Nephron progenitor cell (in vitro differentiated cells): ENCODE measurements at regions not wholly inside any gene's neighbourhood (a gene's known extent, or its start where the extent isn't known, plus 50 kb on each side); places are given as distances from the start of the nearest gene placed in this dataset.
A peak's percentile ranks its signal among the peaks of the same experiment; 100 is the strongest.

Source experiments
- DNase-seq: peaks from one replicate; pipeline ENCODE4 v3.0.0; 2021
- H3K27ac Mint-ChIP-seq: 2 replicates; pipeline ENCODE4 v1.8.0; 2021; ENCODE audit warnings: mild to moderate bottlenecking, moderate library complexity, mixed read lengths
- H3K27me3 Mint-ChIP-seq: 2 replicates; pipeline ENCODE4 v1.8.0; 2021; ENCODE audit warnings: mild to moderate bottlenecking, low read depth, mixed read lengths; ENCODE audit not compliant: poor library complexity
- H3K36me3 Mint-ChIP-seq: 2 replicates; pipeline ENCODE4 v1.8.0; 2021; ENCODE audit warnings: low read depth, mixed read lengths
- H3K4me1 Mint-ChIP-seq: 2 replicates; pipeline ENCODE4 v1.8.0; 2021; ENCODE audit warnings: mixed read lengths
- H3K4me3 Mint-ChIP-seq: 2 replicates; pipeline ENCODE4 v1.8.0; 2021; ENCODE audit warnings: mild to moderate bottlenecking, moderate library complexity, mixed read lengths
- H3K9me3 Mint-ChIP-seq: 2 replicates; pipeline ENCODE4 v1.8.0; 2021; ENCODE audit warnings: mild to moderate bottlenecking, moderate library complexity, mixed read lengths
- CTCF ChIP-seq: fragments of 200-600 bp; sonication (generic); IDR thresholded peaks from 2 replicates; pipeline ENCODE4 v1.5.0; 2021; ENCODE audit warnings: antibody characterized with exemption

GRCh38 chr2:145228506-145228905 is 708.6 kb upstream of the ZEB2 start:
- peaks cover 4% of the 10 kb centered on the region for H3K9me3 Mint-ChIP-seq
- no peaks in the 10 kb centered on the region for H3K36me3 Mint-ChIP-seq

GRCh38 chr2:145226901-145227300 is 707.0 kb upstream of the ZEB2 start:
- DNase-seq = no peak
- TF ChIP-seq CTCF = no peak
- H3K27me3 Mint-ChIP-seq = no peaks in the 10 kb centered on the region
- H3K4me1 Mint-ChIP-seq = peaks cover 9% of the 10 kb centered on the region
- no peaks in the 10 kb centered on the region for H3K36me3 Mint-ChIP-seq
- peaks cover 9% of the 10 kb centered on the region for H3K9me3 Mint-ChIP-seq
- no peak overlapping the region for H3K4me3 Mint-ChIP-seq
- no peak overlapping the region for H3K27ac Mint-ChIP-seq

More at GRCh38 chr2:145228506-145228905, 708.6 kb upstream of the ZEB2 start:
- H3K27me3 Mint-ChIP-seq = no peaks in the 10 kb centered on the region
- peaks cover 9% of the 10 kb centered on the region for H3K4me1 Mint-ChIP-seq
- no peak overlapping the region for H3K4me3 Mint-ChIP-seq
- TF ChIP-seq CTCF = no peak
- peak overlapping the region; percentile 50 for H3K27ac Mint-ChIP-seq
- DNase-seq = no peak

GRCh38 chr2:145221516-145221915 is 701.6 kb upstream of the ZEB2 start:
- Mint-ChIP-seq H3K9me3 (peaks cover 9% of the 10 kb centered on the region), H3K27me3 (no peaks in the 10 kb centered on the region), H3K36me3 (no peaks in the 10 kb centered on the region), H3K27ac (no peak overlapping the region), H3K4me3 (no peak overlapping the region), H3K4me1 (peaks cover 9% of the 10 kb centered on the region)
- DNase-seq = no peak
- no peak for TF ChIP-seq CTCF

- Mint-ChIP-seq H3K27me3 (no peaks in the 10 kb centered on the region), H3K9me3 (peaks cover 9% of the 10 kb centered on the region), H3K4me3 (no peak overlapping the region), H3K36me3 (no peaks in the 10 kb centered on the region), H3K27ac (no peak overlapping the region), H3K4me1 (peaks cover 9% of the 10 kb centered on the region)
- no peak for DNase-seq
- TF ChIP-seq CTCF = no peak
Observed at GRCh38 chr2:145221032-145221431, 701.1 kb upstream of the ZEB2 start.

GRCh38 chr2:145220496-145220895 is 700.6 kb upstream of the ZEB2 start:
- no peak overlapping the region for H3K27ac Mint-ChIP-seq
- H3K36me3 Mint-ChIP-seq = no peaks in the 10 kb centered on the region
- no peaks in the 10 kb centered on the region for H3K27me3 Mint-ChIP-seq
- peaks cover 10% of the 10 kb centered on the region for H3K9me3 Mint-ChIP-seq
- H3K4me1 Mint-ChIP-seq = peaks cover 9% of the 10 kb centered on the region
- DNase-seq = no peak
- no peak overlapping the region for H3K4me3 Mint-ChIP-seq
- no peak for TF ChIP-seq CTCF

DNA sequence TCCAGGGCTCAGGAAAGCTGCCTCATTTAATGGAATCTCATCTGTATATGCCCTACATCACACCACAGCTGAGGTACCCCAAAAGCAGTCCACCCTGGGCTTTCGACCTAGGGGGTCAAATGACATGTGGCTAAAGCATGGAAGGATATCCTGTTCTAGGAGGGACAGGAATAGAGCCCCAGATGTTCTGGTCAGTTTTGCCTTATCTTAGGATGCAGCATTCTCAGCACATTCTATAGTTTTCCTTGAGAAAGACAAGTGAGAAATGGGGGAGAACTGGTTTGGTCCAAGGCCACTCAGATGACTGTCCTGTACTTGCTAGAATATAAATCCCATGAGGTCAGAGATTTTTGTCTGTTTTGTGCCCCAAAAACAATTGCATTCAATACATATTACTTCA is 688.0 kb upstream of the ZEB2 start:
- peaks cover 16% of the 10 kb centered on the region for H3K36me3 Mint-ChIP-seq
- H3K27me3 Mint-ChIP-seq = no peaks in the 10 kb centered on the region
- no peak for DNase-seq
- H3K4me1 Mint-ChIP-seq = peaks cover 11% of the 10 kb centered on the region
- H3K9me3 Mint-ChIP-seq = peaks cover 30% of the 10 kb centered on the region
- TF ChIP-seq CTCF = no peak
- no peak overlapping the region for H3K4me3 Mint-ChIP-seq
- H3K27ac Mint-ChIP-seq = no peak overlapping the region
